CD4-positive, alpha-beta T cell (primary cell): ENCODE measurements at regions not wholly inside any gene's neighbourhood (a gene's known extent, or its start where the extent isn't known, plus 50 kb on each side); places are given as distances from the start of the nearest gene placed in this dataset.

Source experiments
- ATAC-seq: fragments of 200-7000 bp; cut with Tn5 transposase; one replicate; pipeline ENCODE4 v1.10.0; 2022; ENCODE audit warnings: mild to moderate bottlenecking; ENCODE audit not compliant: poor library complexity
- CTCF ChIA-PET: fragments of 350-600 bp; sonication (Branson Sonifier 250); formaldehyde crosslinking; loops from one replicate; lab custom pipeline; 2021; ENCODE audit warnings: antibody characterized with exemption, inconsistent platforms; lab: Charles Lee
- POLR2A ChIA-PET: fragments of 350-600 bp; sonication (Branson Sonifier 250); formaldehyde crosslinking; loops from one replicate; lab custom pipeline; 2021; ENCODE audit warnings: antibody characterized with exemption, inconsistent platforms; lab: Charles Lee
- DNase-seq, 14 experiments: peaks; one replicate each; pipeline ENCODE4 v3.0.0-alpha.2; 2013 to 2020; ENCODE audit warnings: mixed read lengths in 2 of 14
- H3K27ac ChIP-seq, 2 donors: one replicate each; pipeline versions ENCODE4 v1.5.1 to v1.7.0; 2013; ENCODE audit warnings: low read length in 2 of 2, low read depth in 1 of 2, mild to moderate bottlenecking in 1 of 2
- H3K27me3 ChIP-seq, 2 experiments: 1 replicate in 1 of 2; 2 replicates in 1 of 2; pipeline versions ENCODE4 v1.6.1 to v1.7.0; 2013; ENCODE audit warnings: low read length in 2 of 2, control low read depth in 1 of 2, mild to moderate bottlenecking in 1 of 2, moderate library complexity in 1 of 2; ENCODE audit not compliant: insufficient read depth in 2 of 2, control insufficient read depth in 1 of 2
- H3K36me3 ChIP-seq: one replicate; pipeline ENCODE4 v1.6.1; 2013; ENCODE audit warnings: low read length, control low read depth; ENCODE audit not compliant: insufficient read depth
- H3K4me1 ChIP-seq: one replicate; pipeline ENCODE4 v1.6.1; 2013; ENCODE audit warnings: low read length, control low read depth; ENCODE audit not compliant: insufficient read depth
- H3K4me3 ChIP-seq: one replicate; pipeline ENCODE4 v1.5.1; 2013; ENCODE audit warnings: mild to moderate bottlenecking, low read length, moderate library complexity
- H3K9me3 ChIP-seq, 2 experiments: 1 replicate in 1 of 2; 2 replicates in 1 of 2; pipeline versions ENCODE4 v1.6.1 to v1.7.0; 2013; ENCODE audit warnings: low read length in 2 of 2, mild to moderate bottlenecking in 2 of 2, control low read depth in 1 of 2, moderate library complexity in 1 of 2; ENCODE audit not compliant: control insufficient read depth in 1 of 2, insufficient read depth in 1 of 2
- H3K27ac Mint-ChIP-seq: one replicate; pipeline ENCODE4 v1.8.0; 2020; ENCODE audit warnings: mixed read lengths
- H3K27me3 Mint-ChIP-seq: one replicate; pipeline ENCODE4 v1.8.0; 2021; ENCODE audit warnings: mixed read lengths
- H3K36me3 Mint-ChIP-seq: one replicate; pipeline ENCODE4 v1.8.0; 2021; ENCODE audit warnings: low read depth, mixed read lengths
- H3K4me1 Mint-ChIP-seq: one replicate; pipeline ENCODE4 v1.8.0; 2021; ENCODE audit warnings: low read depth, mixed read lengths
- H3K4me3 Mint-ChIP-seq: one replicate; pipeline ENCODE4 v1.8.0; 2020; ENCODE audit warnings: mild to moderate bottlenecking, mixed read lengths
- H3K9me3 Mint-ChIP-seq: one replicate; pipeline ENCODE4 v1.8.0; 2020; ENCODE audit warnings: mixed read lengths
- intact Hi-C, 2 experiments: fragments of 100-400 bp; cut with DNase I in 1 of 2; cut with micrococcal nuclease in 1 of 2; formaldehyde crosslinking; loops; one replicate each; pipeline versions ENCODE4 v1.15.1 to v1.9.0; 2023 to 2025; cut with DNase I, micrococcal nuclease
- TF ChIP-seq, protein P1 (sequence below): fragments of 200-600 bp; IDR thresholded peaks from one replicate; pipeline ENCODE4 v1.8.0; 2022; ENCODE audit warnings: antibody characterized with exemption, mild to moderate bottlenecking

DNA sequence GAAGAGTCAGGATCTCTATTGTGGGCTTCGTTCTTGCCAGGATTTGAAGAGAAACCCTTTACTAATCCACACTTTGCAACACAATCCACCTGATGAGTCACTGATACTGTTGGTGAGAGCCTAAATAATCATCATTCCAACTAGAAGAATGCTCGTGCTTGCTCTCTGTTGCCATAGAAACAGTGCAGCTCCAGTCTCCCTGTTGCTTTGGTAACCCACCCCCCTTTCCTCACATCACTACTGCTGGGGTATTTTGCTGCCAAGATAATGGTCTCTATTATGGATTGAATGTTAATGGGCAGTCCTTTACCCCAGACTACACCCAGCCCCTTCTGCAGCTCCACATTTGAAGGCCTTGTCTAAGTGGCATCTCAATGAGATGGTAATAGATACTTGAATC, 190.4 kb downstream of the ABCC12 start:
- ATAC-seq = no peak
- intact Hi-C loops = no loop called here

DNA sequence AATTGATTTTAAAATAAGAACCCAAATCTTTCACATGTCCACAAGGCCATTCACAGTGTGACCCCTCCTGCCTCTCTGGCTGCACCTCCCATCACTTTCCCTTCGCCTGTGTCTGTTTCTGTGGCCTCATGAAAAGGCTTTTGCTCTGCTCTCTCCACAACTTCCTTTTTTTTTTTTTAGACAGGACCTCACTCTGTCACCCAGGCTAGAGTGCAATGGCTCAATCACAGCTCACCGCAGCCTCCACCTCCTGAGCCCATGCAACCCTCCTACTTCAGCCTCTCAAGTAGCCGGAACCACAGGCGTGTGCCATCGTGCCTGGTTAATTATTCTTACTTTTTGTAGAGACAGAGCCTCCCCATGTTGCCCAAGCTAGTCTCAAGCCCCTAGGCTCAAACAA, 197.1 kb downstream of the ABCC12 start:
- POLR2A ChIA-PET = no interaction called here
- H3K4me3 ChIP-seq = no peak overlapping the region
- no peaks in the 10 kb centered on the region for H3K36me3 ChIP-seq
- H3K9me3 ChIP-seq = no peaks in the 10 kb centered on the region
- H3K36me3 Mint-ChIP-seq = no peaks in the 10 kb centered on the region
- ATAC-seq = no peak
- H3K4me1 ChIP-seq = no peaks in the 10 kb centered on the region
- no peak for DNase-seq
- TF ChIP-seq, protein P1, sequence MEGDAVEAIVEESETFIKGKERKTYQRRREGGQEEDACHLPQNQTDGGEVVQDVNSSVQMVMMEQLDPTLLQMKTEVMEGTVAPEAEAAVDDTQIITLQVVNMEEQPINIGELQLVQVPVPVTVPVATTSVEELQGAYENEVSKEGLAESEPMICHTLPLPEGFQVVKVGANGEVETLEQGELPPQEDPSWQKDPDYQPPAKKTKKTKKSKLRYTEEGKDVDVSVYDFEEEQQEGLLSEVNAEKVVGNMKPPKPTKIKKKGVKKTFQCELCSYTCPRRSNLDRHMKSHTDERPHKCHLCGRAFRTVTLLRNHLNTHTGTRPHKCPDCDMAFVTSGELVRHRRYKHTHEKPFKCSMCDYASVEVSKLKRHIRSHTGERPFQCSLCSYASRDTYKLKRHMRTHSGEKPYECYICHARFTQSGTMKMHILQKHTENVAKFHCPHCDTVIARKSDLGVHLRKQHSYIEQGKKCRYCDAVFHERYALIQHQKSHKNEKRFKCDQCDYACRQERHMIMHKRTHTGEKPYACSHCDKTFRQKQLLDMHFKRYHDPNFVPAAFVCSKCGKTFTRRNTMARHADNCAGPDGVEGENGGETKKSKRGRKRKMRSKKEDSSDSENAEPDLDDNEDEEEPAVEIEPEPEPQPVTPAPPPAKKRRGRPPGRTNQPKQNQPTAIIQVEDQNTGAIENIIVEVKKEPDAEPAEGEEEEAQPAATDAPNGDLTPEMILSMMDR = no peak
- intact Hi-C loops = no loop called here
- H3K9me3 Mint-ChIP-seq = no peaks in the 10 kb centered on the region
- no peaks in the 10 kb centered on the region for H3K27me3 ChIP-seq
- H3K4me3 Mint-ChIP-seq = no peak overlapping the region
- H3K27ac Mint-ChIP-seq = no peak overlapping the region
- H3K27ac ChIP-seq = no peak overlapping the region
- peaks cover 16% of the 10 kb centered on the region for H3K27me3 Mint-ChIP-seq
- CTCF ChIA-PET = no interaction called here
- H3K4me1 Mint-ChIP-seq = no peaks in the 10 kb centered on the region

More for the DNA sequence above, 190.4 kb downstream of the ABCC12 start:
- TF ChIP-seq, protein P1 = no peak
- H3K4me1 Mint-ChIP-seq = no peaks in the 10 kb centered on the region
- ChIA-PET POLR2A (no interaction called here), CTCF (interaction anchor here (1.4 kb wide), 1 partner anchor 12 kb away, joined by 3 read pairs; no protein-coding TSS in a partner anchor)
- Histone ChIP-seq H3K27me3 (no peaks in the 10 kb centered on the region), H3K27ac (no peak overlapping the region), H3K4me3 (no peak overlapping the region), H3K9me3 (no peaks in the 10 kb centered on the region), H3K36me3 (no peaks in the 10 kb centered on the region), H3K4me1 (no peaks in the 10 kb centered on the region)
- H3K9me3 Mint-ChIP-seq = no peaks in the 10 kb centered on the region
- no peak for DNase-seq
- no peak overlapping the region for H3K27ac Mint-ChIP-seq
- no peak overlapping the region for H3K4me3 Mint-ChIP-seq
- no peaks in the 10 kb centered on the region for H3K36me3 Mint-ChIP-seq
- no peaks in the 10 kb centered on the region for H3K27me3 Mint-ChIP-seq

- Histone ChIP-seq H3K4me1 (no peaks in the 10 kb centered on the region), H3K9me3 (no peaks in the 10 kb centered on the region), H3K27ac (no peak overlapping the region), H3K36me3 (no peaks in the 10 kb centered on the region), H3K27me3 (no peaks in the 10 kb centered on the region), H3K4me3 (no peak overlapping the region)
- intact Hi-C loops = no loop called here
- ATAC-seq (no peak), DNase-seq (no peak)
- H3K9me3 Mint-ChIP-seq = no peaks in the 10 kb centered on the region
- no peak overlapping the region for H3K27ac Mint-ChIP-seq
- TF ChIP-seq, protein P1 = no peak
- H3K36me3 Mint-ChIP-seq = no peaks in the 10 kb centered on the region
- H3K27me3 Mint-ChIP-seq = peaks cover 16% of the 10 kb centered on the region
- H3K4me1 Mint-ChIP-seq = no peaks in the 10 kb centered on the region
- ChIA-PET POLR2A (no interaction called here), CTCF (no interaction called here)
- no peak overlapping the region for H3K4me3 Mint-ChIP-seq
Observed at GRCh38 chr16:47956916-47957315, 198.9 kb downstream of the ABCC12 start.
